ENCODE measurements at regions not wholly inside any gene's neighbourhood (a gene's known extent, or its start where the extent isn't known, plus 50 kb on each side); places are given as distances from the start of the nearest gene placed in this dataset.

GRCh38 chr1:218031901-218032300 is 253.2 kb upstream of the RRP15 start:
- TF ChIP-seq EZH2phosphoT487 (IDR thresholded peaks at IDR 0.05; ENCODE audit: low read depth, severe bottlenecking, unreplicated experiment) (no peak), EZH2 (IDR thresholded peaks at IDR 0.05; ENCODE audit: borderline replicate concordance) (no peak)
- TF ChIP-seq, protein P1, sequence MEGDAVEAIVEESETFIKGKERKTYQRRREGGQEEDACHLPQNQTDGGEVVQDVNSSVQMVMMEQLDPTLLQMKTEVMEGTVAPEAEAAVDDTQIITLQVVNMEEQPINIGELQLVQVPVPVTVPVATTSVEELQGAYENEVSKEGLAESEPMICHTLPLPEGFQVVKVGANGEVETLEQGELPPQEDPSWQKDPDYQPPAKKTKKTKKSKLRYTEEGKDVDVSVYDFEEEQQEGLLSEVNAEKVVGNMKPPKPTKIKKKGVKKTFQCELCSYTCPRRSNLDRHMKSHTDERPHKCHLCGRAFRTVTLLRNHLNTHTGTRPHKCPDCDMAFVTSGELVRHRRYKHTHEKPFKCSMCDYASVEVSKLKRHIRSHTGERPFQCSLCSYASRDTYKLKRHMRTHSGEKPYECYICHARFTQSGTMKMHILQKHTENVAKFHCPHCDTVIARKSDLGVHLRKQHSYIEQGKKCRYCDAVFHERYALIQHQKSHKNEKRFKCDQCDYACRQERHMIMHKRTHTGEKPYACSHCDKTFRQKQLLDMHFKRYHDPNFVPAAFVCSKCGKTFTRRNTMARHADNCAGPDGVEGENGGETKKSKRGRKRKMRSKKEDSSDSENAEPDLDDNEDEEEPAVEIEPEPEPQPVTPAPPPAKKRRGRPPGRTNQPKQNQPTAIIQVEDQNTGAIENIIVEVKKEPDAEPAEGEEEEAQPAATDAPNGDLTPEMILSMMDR (IDR thresholded peaks at IDR 0.05; ENCODE audit: poor library complexity) = no peak
- Histone ChIP-seq H3K4me2 (no peak overlapping the region), H3K9me3 (ENCODE audit: low read depth) (no peaks in the 10 kb centered on the region), H3K27ac (no peak overlapping the region), H4K20me1 (ENCODE audit: insufficient read depth, poor library complexity, severe bottlenecking) (no peaks in the 10 kb centered on the region), H3K4me1 (ENCODE audit: insufficient read depth) (no peaks in the 10 kb centered on the region), H3K36me3 (replicated peaks; ENCODE audit: insufficient read depth, low read depth) (no peaks in the 10 kb centered on the region), H3K79me2 (no peaks in the 10 kb centered on the region), H3K9me2 (replicated peaks; ENCODE audit: insufficient read depth) (no peaks in the 10 kb centered on the region), H2AFZ (no peak overlapping the region), H3K4me3 (no peak overlapping the region), H3K27me3 (no peaks in the 10 kb centered on the region)
- 54% methylated on average over 8 of the region's 8 CpGs for WGBS (ENCODE audit: low lambda C conversion rate, missing lambda C conversion rate)
- DNase-seq (ENCODE audit: low spot score) = no peak

GRCh38 chr1:218034468-218034867 is 250.6 kb upstream of the RRP15 start:
- WGBS (ENCODE audit: low lambda C conversion rate, missing lambda C conversion rate) = 47% methylated on average over 7 of the region's 7 CpGs
- Histone ChIP-seq H3K4me3 (no peak overlapping the region), H3K4me2 (no peak overlapping the region), H3K9me3 (ENCODE audit: low read depth) (no peaks in the 10 kb centered on the region), H4K20me1 (ENCODE audit: insufficient read depth, poor library complexity, severe bottlenecking) (no peaks in the 10 kb centered on the region), H3K9me2 (replicated peaks; ENCODE audit: insufficient read depth) (no peaks in the 10 kb centered on the region), H3K4me1 (ENCODE audit: insufficient read depth) (no peaks in the 10 kb centered on the region), H2AFZ (no peak overlapping the region), H3K27me3 (no peaks in the 10 kb centered on the region), H3K79me2 (no peaks in the 10 kb centered on the region), H3K27ac (no peak overlapping the region), H3K36me3 (replicated peaks; ENCODE audit: insufficient read depth, low read depth) (no peaks in the 10 kb centered on the region)
- DNase-seq (ENCODE audit: low spot score) = no peak
- TF ChIP-seq, protein P1 (IDR thresholded peaks at IDR 0.05; ENCODE audit: poor library complexity) = no peak
- no peak for TF ChIP-seq EZH2 (IDR thresholded peaks at IDR 0.05; ENCODE audit: borderline replicate concordance)
- TF ChIP-seq EZH2phosphoT487 (IDR thresholded peaks at IDR 0.05; ENCODE audit: low read depth, severe bottlenecking, unreplicated experiment) = no peak

- 29% methylated on average over 1 of the region's 1 CpG for WGBS (ENCODE audit: low lambda C conversion rate, missing lambda C conversion rate)
- H3K4me3 ChIP-seq = no peak overlapping the region
- no peaks in the 10 kb centered on the region for H3K36me3 ChIP-seq (replicated peaks; ENCODE audit: insufficient read depth, low read depth)
- H3K27me3 ChIP-seq = no peaks in the 10 kb centered on the region
- no peaks in the 10 kb centered on the region for H3K4me1 ChIP-seq (ENCODE audit: insufficient read depth)
- H3K9me2 ChIP-seq (replicated peaks; ENCODE audit: insufficient read depth) = no peaks in the 10 kb centered on the region
- no peak for DNase-seq (ENCODE audit: low spot score)
- H3K4me2 ChIP-seq = no peak overlapping the region
- no peaks in the 10 kb centered on the region for H3K79me2 ChIP-seq
- no peak overlapping the region for H3K27ac ChIP-seq
- H4K20me1 ChIP-seq (ENCODE audit: insufficient read depth, poor library complexity, severe bottlenecking) = no peaks in the 10 kb centered on the region
- TF ChIP-seq EZH2phosphoT487 (IDR thresholded peaks at IDR 0.05; ENCODE audit: low read depth, severe bottlenecking, unreplicated experiment) (no peak), EZH2 (IDR thresholded peaks at IDR 0.05; ENCODE audit: borderline replicate concordance) (no peak)
- TF ChIP-seq, protein P1 (IDR thresholded peaks at IDR 0.05; ENCODE audit: poor library complexity) = no peak
- no peaks in the 10 kb centered on the region for H3K9me3 ChIP-seq (ENCODE audit: low read depth)
- no peak overlapping the region for H2AFZ ChIP-seq
Observed at GRCh38 chr1:218048828-218049420, 236.2 kb upstream of the RRP15 start.
